Activated CD4-positive, alpha-beta T cell treated with anti-CD3 and anti-CD28 coated beads for 36 hours (primary cell): ENCODE measurements at regions not wholly inside any gene's neighbourhood (a gene's known extent, or its start where the extent isn't known, plus 50 kb on each side); places are given as distances from the start of the nearest gene placed in this dataset.
"Not testable (repeated sequence)": the region's sequence is repeated elsewhere in the genome, so short reads cannot be mapped to it uniquely, and the experiment has no call there.

ENCODE experiments used
- ATAC-seq: fragments of 200-7000 bp; cut with Tn5 transposase; one replicate; pipeline ENCODE4 v1.10.0; 2021; ENCODE audit warnings: mild to moderate bottlenecking, moderate library complexity
- CTCF ChIA-PET: fragments of 350-600 bp; sonication (Branson Sonifier 250); formaldehyde crosslinking; loops from one replicate; lab custom pipeline; 2021; ENCODE audit warnings: antibody characterized with exemption; lab: Charles Lee
- POLR2A ChIA-PET: fragments of 350-600 bp; sonication (Branson Sonifier 250); formaldehyde crosslinking; loops from one replicate; lab custom pipeline; 2021; ENCODE audit warnings: antibody characterized with exemption, inconsistent platforms; lab: Charles Lee
- DNase-seq: peaks from one replicate; pipeline ENCODE4 v3.0.0-alpha.2; 2020
- H3K27ac Mint-ChIP-seq: one replicate; pipeline ENCODE4 v1.8.0; 2021; ENCODE audit warnings: mixed read lengths
- H3K27me3 Mint-ChIP-seq: one replicate; pipeline ENCODE4 v1.8.0; 2021; ENCODE audit warnings: mixed read lengths
- H3K36me3 Mint-ChIP-seq: one replicate; pipeline ENCODE4 v1.8.0; 2021; ENCODE audit warnings: low read depth, mixed read lengths
- H3K4me1 Mint-ChIP-seq: one replicate; pipeline ENCODE4 v1.8.0; 2021; ENCODE audit warnings: mixed read lengths
- H3K4me3 Mint-ChIP-seq: one replicate; pipeline ENCODE4 v1.8.0; 2021; ENCODE audit warnings: mild to moderate bottlenecking, moderate library complexity, mixed read lengths
- H3K9me3 Mint-ChIP-seq: one replicate; pipeline ENCODE4 v1.8.0; 2021; ENCODE audit warnings: low read depth, mixed read lengths
- intact Hi-C, 2 experiments: fragments of 100-400 bp; cut with DNase I in 1 of 2; cut with micrococcal nuclease in 1 of 2; formaldehyde crosslinking; loops; one replicate each; pipeline versions ENCODE4 v1.14.2 to v1.15.1; 2022 to 2024; cut with DNase I, micrococcal nuclease

DNA sequence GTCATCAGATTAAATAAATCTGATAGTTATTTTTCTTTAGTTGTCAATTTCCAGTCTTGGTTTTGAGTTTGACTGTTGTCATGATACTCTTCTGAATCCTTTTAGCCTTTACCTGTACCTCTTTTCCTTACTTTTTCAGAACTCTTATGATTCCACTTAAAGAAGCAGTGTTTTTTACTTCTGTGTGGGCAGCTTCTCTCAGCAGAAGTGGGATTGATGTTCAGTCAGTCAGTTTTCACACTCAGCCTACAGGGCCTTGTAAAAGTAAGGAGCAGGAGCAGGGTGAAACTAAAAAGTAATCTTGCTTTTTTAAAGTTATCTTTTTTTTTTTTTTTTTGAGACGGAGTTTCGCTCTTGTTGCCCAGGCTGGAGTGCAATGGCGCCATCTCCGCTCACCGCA lies 75.1 kb downstream of the HAUS1 start:
- intact Hi-C loops, result no loop called here

DNA sequence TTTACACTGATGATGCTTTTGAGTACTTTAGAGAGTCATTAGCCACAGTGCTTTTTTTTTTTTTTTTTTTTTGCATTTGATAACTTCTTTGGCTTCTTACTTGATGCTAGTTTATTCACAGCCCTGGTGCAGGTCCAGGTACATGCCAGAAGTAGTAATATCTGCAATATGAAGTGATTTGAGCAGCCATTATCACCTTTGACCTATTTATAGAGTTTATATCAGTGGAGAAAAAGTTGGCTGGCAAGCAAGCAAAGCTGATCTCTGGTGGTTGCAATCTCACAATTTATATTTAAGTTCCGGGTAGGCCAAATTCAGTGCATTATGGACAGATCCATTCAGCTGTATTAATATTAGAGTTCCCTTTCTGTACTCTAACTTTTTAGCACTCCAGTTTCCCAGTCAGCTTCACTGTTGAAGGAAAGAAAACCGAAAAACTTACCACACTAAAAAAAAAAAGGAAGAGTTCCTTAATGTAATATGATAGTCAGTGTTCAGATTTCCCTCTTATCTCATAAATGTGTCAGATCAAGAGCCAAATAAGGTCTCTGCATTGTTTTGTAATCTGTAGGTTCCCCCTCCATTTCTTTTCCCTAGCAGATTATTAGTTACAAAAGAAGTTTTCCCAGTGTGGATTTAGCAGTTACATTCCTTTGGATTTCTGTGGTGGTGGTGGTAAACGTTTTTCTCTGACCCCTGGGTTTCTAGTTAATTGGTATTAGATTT lies 78.6 kb downstream of the HAUS1 start:
- Mint-ChIP-seq H3K27ac (peak overlapping the region; percentile 34), H3K4me3 (no peak overlapping the region), H3K36me3 (peaks cover 9% of the 10 kb centered on the region), H3K4me1 (peaks cover 61% of the 10 kb centered on the region), H3K9me3 (no peaks in the 10 kb centered on the region), H3K27me3 (no peaks in the 10 kb centered on the region)
- POLR2A ChIA-PET, result no interaction called here
- DNase-seq (no peak), ATAC-seq (no peak)
- intact Hi-C loops, result no loop called here
- CTCF ChIA-PET, result interaction anchor here (0.5 to 3.0 kb wide), 8 partner anchors 8 to 36 kb away, joined by 3 to 19 read pairs (median 4); a partner anchor contains a TSS

More for the DNA sequence above, 75.1 kb downstream of the HAUS1 start:
- no peak for DNase-seq
- Mint-ChIP-seq H3K9me3 (no peaks in the 10 kb centered on the region), H3K4me3 (no peak overlapping the region), H3K4me1 (peaks cover 67% of the 10 kb centered on the region), H3K36me3 (peaks cover 15% of the 10 kb centered on the region), H3K27ac (no peak overlapping the region), H3K27me3 (no peaks in the 10 kb centered on the region)
- ChIA-PET POLR2A (interaction anchor here (0.7 kb wide), 1 partner anchor 11 kb away, joined by 13 read pairs; no protein-coding TSS in a partner anchor), CTCF (interaction anchor here (0.6 kb wide), 1 partner anchor 69 kb away, joined by 3 read pairs; no protein-coding TSS in a partner anchor)
- ATAC-seq, result no peak

DNA sequence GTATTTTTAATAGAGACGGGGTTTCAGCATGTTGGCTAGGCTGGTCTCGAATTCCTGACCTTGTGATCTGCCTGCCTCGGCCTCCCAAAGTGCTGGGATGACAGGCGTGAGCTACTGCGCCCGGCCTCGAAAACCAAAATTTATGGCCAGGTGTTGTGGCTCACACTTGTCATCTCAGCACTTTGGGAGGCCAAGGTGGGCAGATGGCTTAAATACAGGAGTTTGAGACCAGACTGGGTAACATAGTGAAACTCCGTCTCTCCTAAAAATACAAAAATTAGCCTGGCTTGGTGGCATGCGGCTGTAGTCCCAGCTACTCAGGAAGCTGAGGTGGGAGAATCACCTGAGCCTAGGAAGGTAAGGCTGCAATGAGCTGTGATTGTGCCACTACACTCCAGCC lies 80.1 kb downstream of the HAUS1 start:
- CTCF ChIA-PET, result interaction anchor here (1.2 to 3.0 kb wide), 3 partner anchors 9 to 11 kb away, joined by 3 to 19 read pairs (median 4); a partner anchor contains a TSS
- H3K27ac Mint-ChIP-seq, H3K4me3 Mint-ChIP-seq, DNase-seq, H3K36me3 Mint-ChIP-seq, ATAC-seq, H3K27me3 Mint-ChIP-seq, H3K9me3 Mint-ChIP-seq, intact Hi-C loops: not testable (repeated sequence)
- POLR2A ChIA-PET, result interaction anchor here (0.9 to 1.0 kb wide), 2 partner anchors 10 to 15 kb away, joined by 3 read pairs; no protein-coding TSS in a partner anchor
- H3K4me1 Mint-ChIP-seq, result peaks cover 57% of the 10 kb centered on the region

DNA sequence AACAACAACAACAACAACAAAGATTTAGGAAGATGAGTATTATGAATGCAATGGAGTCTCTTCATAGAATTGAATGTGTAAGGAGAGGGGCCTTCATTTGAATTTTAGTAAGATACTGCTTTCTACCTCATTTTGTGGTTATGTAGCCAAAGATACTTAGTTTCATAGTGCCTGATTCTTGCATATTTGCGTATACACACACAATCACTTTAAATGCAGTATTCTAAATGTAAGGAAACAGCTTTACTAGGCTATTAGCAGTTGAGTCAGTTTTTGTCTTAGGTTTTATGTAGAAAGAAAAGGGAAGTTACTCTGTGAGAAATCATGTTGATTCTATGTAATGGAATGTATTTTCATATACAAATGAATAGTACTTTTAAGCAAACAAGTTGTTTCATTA lies 80.5 kb downstream of the HAUS1 start:
- Mint-ChIP-seq H3K27me3 (no peaks in the 10 kb centered on the region), H3K27ac (peak overlapping the region; percentile 5), H3K4me1 (peaks cover 55% of the 10 kb centered on the region), H3K36me3 (peaks cover 5% of the 10 kb centered on the region), H3K9me3 (no peaks in the 10 kb centered on the region), H3K4me3 (no peak overlapping the region)
- ChIA-PET CTCF (interaction anchor here (1.8 to 3.0 kb wide), 2 partner anchors 10 to 12 kb away, joined by 4 to 19 read pairs; a partner anchor contains a TSS), POLR2A (interaction anchor here (0.9 kb wide), 1 partner anchor 10 kb away, joined by 3 read pairs; no protein-coding TSS in a partner anchor)
- DNase-seq, result no peak
- ATAC-seq, result no peak
- intact Hi-C loops, result no loop called here

DNA sequence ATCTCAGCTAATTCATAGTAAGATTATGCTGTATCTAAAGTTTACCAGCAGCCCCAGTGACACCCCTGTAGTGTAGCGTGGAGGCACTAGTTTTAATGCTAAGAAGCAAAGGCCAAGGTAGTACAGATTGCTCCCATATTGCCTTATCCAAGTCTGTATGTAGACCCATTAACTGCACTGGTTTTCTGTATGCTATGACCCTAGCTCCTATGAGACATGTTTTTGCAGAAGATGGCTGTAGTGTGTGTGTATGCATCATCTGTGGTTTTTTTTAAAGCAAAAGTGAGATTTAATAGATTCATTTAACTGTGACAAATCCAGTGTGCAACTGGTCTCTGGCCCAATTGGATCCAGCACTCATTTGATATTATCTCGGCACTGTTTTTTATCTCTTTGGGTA lies 86.5 kb downstream of the HAUS1 start:
- Mint-ChIP-seq H3K4me1 (peaks cover 27% of the 10 kb centered on the region), H3K27me3 (no peaks in the 10 kb centered on the region), H3K27ac (no peak overlapping the region), H3K36me3 (peaks cover 4% of the 10 kb centered on the region), H3K9me3 (no peaks in the 10 kb centered on the region), H3K4me3 (no peak overlapping the region)
- ChIA-PET POLR2A (interaction anchor here (0.6 to 1.1 kb wide), 4 partner anchors 12 to 21 kb away, joined by 4 to 13 read pairs (median 6); a partner anchor contains a TSS), CTCF (interaction anchor here (0.6 to 1.8 kb wide), 4 partner anchors 9 to 90 kb away, joined by 3 to 11 read pairs (median 4); a partner anchor contains a TSS)
- no peak for DNase-seq
- ATAC-seq, result peak; percentile 61
- intact Hi-C loops, result no loop called here

DNA sequence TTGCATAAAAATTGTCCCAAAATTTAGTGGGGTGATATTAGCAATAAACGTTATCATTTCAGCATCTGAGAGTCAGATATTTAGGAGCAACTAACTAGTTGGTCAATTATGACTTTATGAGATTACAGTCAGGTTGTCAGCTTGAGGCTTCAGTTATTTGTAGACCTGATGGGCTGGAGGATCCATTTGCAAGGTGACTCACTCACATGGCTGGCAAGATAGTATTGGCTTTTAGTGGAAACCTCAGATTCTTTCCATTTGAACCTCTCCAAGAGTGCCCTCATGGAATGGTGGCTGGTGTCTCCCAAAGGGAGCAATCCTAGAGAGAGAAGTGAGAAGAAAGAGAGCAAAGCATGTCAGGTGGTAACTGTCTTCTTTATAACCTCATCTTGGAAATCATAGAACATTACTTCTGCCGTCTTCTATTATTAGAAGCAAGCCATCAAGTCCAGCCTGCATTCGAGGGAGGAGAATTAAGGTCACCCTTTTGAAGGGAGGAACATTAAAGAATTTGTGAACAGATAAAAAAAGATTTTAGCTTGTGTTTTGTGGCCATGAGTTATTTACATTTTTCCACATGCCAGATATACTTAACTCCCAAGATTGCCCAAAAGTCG lies 92.5 kb downstream of the HAUS1 start:
- POLR2A ChIA-PET, result no interaction called here
- no peaks in the 10 kb centered on the region for H3K9me3 Mint-ChIP-seq
- intact Hi-C loops, result no loop called here

DNA sequence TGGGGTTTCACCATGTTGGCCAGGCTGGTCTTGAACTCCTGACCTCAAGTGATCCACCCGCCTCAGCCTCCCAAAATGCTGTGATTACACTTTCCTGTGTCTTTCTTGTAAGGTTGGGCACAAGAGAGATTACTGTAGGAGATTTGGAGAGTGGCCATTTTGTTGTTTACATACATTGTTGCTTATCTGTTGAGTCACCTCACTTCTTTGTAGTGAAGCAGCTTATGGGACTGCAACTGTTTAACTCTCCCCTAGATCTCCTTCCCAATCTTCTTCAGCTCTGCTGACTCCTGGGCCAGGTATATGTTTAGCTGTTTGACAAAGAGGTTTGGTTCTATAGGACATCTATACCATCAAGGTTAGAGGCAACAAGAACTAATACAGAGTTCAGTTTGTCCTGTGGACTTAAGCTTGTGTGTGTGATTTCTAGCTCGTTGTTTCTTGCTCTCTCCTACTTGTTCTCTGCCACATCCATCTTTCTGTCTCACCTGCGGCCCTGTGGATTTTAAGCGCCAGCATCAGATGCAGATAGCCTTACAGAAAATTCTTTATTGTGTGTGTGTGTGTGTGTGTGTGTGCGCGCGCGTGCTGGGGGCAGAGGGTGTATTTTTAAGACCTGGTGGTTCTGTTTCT lies 95.4 kb downstream of the HAUS1 start:
- Mint-ChIP-seq H3K9me3 (no peaks in the 10 kb centered on the region), H3K27ac (peak overlapping the region; percentile 72), H3K27me3 (no peaks in the 10 kb centered on the region), H3K4me3 (no peak overlapping the region), H3K4me1 (peaks cover 64% of the 10 kb centered on the region), H3K36me3 (peaks cover 18% of the 10 kb centered on the region)
- ChIA-PET CTCF (interaction anchor here (0.7 to 1.2 kb wide), 8 partner anchors 9 to 220 kb away, joined by 3 to 6 read pairs (median 4); a partner anchor contains a TSS), POLR2A (interaction anchor here (0.6 to 1.1 kb wide), 4 partner anchors 10 to 67 kb away, joined by 3 to 5 read pairs (median 4); no protein-coding TSS in a partner anchor)
- ATAC-seq (peak; percentile 78), DNase-seq (no peak)
- intact Hi-C loops, result no loop called here

More for the DNA sequence above, 92.5 kb downstream of the HAUS1 start:
- CTCF ChIA-PET, result interaction anchor here (0.8 to 2.5 kb wide), 2 partner anchors 24 to 40 kb away, joined by 5 to 7 read pairs; a partner anchor contains a TSS
- Mint-ChIP-seq H3K27me3 (no peaks in the 10 kb centered on the region), H3K36me3 (peaks cover 16% of the 10 kb centered on the region), H3K4me3 (no peak overlapping the region), H3K4me1 (peaks cover 47% of the 10 kb centered on the region), H3K27ac (peak overlapping the region; percentile 47)
- DNase-seq (no peak), ATAC-seq (no peak)

DNA sequence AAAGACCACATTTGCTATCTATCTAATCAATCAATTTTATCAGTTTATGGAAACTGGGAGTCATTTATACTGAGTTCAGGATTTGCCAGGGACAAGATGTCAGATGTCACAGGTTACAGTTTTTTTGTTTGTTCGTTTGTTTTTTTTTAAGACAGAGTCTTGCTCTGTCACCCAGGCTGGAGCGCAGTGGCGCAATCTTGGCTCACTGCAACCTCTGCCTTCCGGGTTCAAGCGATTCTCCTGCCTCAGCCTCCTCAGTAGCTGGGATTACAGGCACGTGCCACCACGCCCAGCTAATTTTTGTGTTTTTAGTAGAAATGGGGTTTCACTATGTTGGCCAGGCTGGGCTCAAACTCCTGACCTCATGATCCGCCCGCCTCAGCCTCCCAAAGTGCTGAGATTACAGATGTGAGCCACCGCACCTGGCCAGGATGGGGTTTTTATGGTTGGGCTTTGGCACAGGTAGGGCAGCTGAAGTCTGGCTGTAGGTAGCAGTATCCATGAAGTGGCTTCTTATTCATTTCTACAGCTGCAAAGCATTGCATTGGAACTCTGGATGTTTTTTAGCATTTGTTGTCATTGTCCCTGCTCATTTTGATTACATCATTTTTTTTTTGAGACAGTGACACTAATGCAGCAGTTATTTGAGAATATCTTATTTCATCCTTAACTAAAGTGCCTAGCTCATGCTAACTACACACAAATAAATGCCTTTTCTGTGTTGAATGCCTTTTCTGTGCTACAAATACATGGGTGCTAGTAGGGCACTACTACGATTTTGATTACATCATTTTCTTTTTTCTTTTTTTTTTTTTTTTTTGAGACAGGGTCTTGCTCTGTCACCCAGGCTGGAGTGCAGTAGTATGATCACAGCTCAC lies 96.2 kb downstream of the HAUS1 start:
- peak overlapping the region; percentile 72 for H3K27ac Mint-ChIP-seq
- ATAC-seq, H3K4me3 Mint-ChIP-seq, H3K9me3 Mint-ChIP-seq, DNase-seq, intact Hi-C loops, H3K27me3 Mint-ChIP-seq: not testable (repeated sequence)
- H3K36me3 Mint-ChIP-seq, result peaks cover 18% of the 10 kb centered on the region
- ChIA-PET POLR2A (interaction anchor here (0.7 kb wide), 1 partner anchor 17 kb away, joined by 3 read pairs; no protein-coding TSS in a partner anchor), CTCF (interaction anchor here (0.7 to 1.2 kb wide), 5 partner anchors 11 to 219 kb away, joined by 3 to 6 read pairs (median 3); a partner anchor contains a TSS)
- peaks cover 71% of the 10 kb centered on the region for H3K4me1 Mint-ChIP-seq

DNA sequence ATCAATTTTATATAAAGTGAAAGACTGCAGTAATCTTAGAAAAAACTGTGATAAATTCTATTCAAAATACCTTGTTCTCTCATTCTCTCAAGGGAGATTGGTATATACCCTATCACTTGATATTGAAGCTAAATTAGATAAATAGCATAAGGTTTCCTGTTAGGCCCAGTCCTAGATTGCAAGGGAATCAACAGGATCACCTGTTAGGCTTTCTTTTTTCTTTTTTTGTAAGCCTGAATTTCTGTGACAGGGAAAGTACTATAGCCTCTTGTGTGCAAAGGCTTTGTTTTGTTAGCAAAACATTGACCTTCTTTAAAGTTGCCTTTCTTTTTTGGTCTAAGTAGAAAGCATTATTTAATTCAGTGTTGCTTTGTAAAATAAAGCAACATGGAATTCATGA lies 100.0 kb downstream of the HAUS1 start:
- ATAC-seq (no peak), DNase-seq (no peak)
- ChIA-PET CTCF (interaction anchor here (0.8 kb wide), 1 partner anchor 31 kb away, joined by 3 read pairs; no protein-coding TSS in a partner anchor), POLR2A (interaction anchor here (0.7 kb wide), 1 partner anchor 31 kb away, joined by 11 read pairs; a partner anchor contains a TSS)
- H3K27ac Mint-ChIP-seq, result peak overlapping the region; percentile 21
- intact Hi-C loops, result loop anchor here in 1 of 2 experiments (1.0 kb wide), 1 partner anchor 11 kb away; no protein-coding TSS in a partner anchor
- H3K4me1 Mint-ChIP-seq, result peaks cover 85% of the 10 kb centered on the region
- H3K4me3 Mint-ChIP-seq, result no peak overlapping the region
- H3K9me3 Mint-ChIP-seq, result no peaks in the 10 kb centered on the region
- no peaks in the 10 kb centered on the region for H3K27me3 Mint-ChIP-seq
- peaks cover 12% of the 10 kb centered on the region for H3K36me3 Mint-ChIP-seq

DNA sequence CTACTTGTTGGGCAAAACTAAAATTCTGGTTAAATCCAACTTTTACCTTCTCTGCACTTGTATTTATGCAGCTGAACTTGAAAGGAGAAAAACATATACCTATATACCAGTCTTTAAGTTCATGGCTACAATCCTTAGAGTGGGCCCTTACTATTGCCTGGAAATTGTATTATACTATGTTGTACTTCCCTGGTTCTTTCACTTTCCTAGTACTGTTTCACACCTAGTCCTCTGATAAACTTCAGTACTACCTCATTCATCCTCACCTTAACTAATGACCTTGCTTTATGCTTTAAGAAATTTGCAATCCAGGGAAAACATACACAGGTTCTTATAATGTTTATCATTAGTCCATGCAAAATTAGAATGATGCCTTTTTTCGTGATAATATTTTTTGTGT lies 103.8 kb downstream of the HAUS1 start:
- Mint-ChIP-seq H3K36me3 (peaks cover 10% of the 10 kb centered on the region), H3K9me3 (no peaks in the 10 kb centered on the region), H3K27ac (peak overlapping the region; percentile 35), H3K4me1 (peaks cover 92% of the 10 kb centered on the region), H3K4me3 (no peak overlapping the region), H3K27me3 (no peaks in the 10 kb centered on the region)
- DNase-seq (no peak), ATAC-seq (peak; percentile 61)
- POLR2A ChIA-PET, result no interaction called here
- CTCF ChIA-PET, result interaction anchor here (2.7 kb wide), 1 partner anchor 34 kb away, joined by 12 read pairs; a partner anchor contains a TSS
- intact Hi-C loops, result no loop called here
